DMS 273 (cell line): ENCODE measurements at regions not wholly inside any gene's neighbourhood (a gene's known extent, or its start where the extent isn't known, plus 50 kb on each side); places are given as distances from the start of the nearest gene placed in this dataset.

ENCODE experiments used
- DNase-seq: peaks from one replicate; lab custom pipeline; 2025; ENCODE audit not compliant: unreplicated experiment; lab: John Stamatoyannopoulos, UW

DNA sequence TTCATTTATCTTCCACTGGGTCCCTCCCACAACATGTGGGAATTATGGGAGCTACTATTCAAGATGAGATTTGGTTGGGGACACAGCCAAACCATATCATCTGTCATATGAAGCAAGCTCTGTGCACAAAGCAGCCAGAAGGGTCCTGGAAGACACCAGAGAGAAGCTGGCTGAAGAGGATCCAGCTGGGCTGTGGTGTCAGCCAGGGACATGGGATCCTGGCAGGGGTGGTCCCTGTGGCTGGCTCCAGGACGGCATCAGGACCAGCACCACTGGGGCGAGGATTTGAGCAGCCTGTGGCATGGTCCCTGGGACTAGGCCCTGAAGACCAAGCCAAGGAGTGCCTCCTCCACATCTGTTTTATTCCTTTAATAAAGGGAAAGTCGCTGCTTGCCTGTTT is 84.8 kb upstream of the HDAC4 start:
- DNase-seq, result no peak

- DNase-seq, result no peak
Observed at GRCh38 chr2:239484571-239485355, 83.9 kb upstream of the HDAC4 start.

DNA sequence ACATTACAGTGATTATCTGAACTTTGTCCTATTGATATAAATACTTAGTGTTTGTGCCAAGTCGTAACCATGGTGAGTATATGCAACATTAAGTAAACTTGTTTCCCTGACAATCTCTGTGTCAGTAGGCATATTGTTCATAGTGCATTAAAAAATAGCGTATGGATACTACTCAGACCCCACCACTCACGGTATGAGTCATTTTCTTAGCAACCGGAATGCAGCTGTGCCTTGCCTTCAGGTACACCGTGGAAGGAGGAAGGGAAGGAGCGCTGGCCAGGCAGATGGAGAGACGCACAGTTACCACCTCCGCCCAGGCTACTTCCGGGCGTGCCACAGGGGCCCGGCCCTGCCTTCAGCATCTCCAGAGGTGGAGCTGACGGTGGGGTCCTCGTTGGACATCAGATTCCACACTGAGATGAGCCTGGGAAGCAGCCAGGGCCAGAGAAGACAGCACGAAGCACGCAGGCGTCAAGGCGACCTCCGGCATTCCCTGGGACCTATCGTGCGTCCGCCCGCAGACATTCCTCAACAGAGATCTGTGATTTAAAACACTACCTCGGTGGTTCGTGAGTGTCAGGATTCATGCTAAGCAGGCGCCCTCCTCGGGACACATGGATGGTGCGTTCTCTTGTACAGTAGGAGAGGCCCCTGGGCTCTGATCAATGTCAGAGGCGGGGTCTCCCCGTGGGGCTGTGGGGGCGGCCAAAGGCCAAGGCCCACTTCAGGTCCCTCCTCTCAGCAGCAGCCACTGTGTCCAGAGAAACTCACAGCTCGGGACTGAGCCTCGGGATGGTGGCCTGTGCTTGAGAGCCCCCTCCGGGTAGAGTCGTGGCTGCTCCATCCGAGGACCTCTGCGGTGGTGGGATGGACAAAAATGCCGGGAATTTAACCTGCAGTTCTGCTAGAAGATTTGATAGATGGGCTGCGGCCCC is 82.2 kb upstream of the HDAC4 start:
- no peak for DNase-seq

DNA sequence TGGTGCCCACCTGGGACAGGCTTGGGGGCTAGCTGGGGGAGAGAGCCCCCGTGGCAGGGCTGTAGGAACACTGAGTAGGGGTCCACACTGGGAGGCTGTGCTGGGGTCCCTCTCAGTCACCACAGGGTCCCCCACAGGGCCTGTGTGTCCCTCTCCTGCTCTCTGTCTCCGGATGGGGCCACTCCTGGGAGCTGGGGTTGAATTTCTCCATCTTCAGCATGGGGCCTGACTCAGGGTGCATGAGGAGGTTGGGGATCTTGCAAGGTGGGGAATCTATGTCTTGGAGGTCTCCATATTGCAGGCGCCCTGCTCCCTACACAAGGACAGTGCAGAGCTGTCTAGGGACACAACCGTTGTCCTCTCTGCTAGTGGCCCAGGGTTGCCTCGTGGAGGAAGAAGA is 78.7 kb upstream of the HDAC4 start:
- DNase-seq, result no peak

GRCh38 chr2:239477591-239477990 is 76.8 kb upstream of the HDAC4 start:
- no peak for DNase-seq

- no peak for DNase-seq
Observed at GRCh38 chr2:239476757-239477585, 76.2 kb upstream of the HDAC4 start.

DNA sequence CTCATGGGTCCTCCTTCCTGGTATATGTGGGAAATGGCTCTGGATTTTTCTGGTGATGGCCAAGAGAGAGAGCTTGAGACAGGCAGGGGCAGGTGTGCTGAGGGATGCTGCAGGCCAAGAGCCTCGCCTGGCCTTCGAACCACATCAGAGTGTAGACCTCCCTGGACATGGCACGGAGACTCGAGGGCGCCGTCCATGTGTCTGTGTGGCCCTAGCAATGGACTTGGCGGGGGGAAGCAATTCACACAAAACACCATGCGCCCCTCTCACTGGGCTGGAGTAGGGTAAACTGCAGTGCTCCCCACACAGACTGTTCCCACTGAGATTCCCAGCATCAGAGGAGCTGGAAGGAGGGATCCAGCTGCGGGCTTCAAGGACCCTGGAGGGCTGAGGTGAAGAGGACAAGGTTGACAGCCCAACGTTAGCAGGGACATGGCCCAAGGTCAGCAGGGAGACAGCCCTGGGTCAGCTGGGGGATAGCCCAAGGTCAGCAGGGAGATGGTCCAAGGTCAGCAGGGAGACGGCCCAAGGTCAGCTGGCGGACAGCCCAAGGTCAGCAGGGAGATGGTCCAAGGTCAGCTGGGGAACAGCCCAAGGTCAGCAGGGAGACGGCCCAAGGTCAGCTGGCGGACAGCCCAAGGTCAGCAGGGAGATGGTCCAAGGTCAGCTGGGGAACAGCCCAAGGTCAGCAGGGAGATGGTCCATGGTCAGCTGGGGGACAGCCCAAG is 75.4 kb upstream of the HDAC4 start:
- no peak for DNase-seq

DNA sequence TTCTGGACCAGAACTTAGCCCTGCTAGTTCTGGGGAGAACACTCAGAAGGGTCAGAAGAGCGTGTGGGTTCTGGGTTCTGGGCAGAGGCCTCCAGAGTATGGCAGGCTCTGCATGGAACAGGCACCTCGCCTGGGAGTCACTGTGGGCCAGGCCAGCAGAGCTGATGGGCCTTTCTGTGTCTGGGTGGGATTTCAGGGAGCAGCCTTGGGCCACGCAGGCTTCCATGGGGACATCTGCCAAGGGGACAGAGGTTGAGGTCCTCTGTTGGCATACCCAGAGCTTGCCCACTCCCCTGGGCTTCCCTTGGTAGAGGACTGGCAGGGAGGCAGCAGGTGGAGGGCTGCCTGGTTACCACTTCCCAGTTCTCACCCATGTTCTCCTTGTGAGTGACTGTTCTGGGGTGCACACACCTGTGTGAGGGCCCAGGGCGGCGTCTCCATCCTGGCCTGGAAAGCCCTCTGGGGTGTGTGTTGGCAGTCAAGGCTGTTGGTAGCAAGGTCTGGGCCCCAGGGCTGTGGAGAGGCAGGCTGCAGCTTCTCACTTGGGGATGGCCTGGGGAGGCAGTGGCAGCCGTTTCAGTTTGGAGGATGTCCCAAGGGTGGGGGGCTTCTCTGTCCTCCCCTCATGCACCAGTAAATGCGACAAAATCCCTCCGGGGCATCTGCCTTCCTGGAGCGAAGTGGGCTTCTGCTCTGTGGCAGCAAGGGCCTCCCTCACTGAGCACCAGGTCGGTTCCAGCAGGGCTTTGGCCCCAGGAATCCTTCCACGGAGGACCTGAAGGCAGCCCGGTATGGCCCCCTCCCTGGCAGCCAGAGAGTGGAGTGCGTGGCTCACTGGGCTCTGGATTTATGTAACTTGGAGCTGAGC is 74.6 kb upstream of the HDAC4 start:
- no peak for DNase-seq

DNA sequence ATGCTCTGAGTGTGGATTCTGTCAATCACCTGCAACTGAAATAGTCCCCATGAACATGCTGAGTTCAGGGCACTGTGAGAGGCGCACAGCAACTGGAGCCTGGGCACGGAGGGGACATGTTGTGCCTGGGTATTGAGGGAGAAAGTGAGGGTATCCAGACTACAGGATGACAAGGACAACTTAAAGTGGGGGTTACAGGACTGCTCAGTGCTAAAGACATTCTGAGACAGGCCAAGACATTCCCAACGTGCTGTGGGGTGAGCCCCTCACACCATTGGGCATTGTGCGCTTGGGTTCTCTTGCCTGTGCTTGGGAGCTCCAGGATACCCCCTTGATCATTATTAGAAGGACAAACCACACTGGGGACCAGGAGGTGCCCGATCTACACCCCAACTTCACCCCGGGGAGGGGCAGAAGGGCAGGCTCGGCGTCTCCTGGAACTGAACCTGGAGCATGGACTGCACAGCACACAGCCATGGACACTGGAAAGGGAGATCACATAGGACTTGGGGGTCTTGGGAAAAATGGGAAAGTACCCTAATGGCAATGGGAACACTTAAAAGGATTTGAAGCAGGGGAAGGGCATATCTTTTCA is 72.5 kb upstream of the HDAC4 start:
- DNase-seq, result no peak

GRCh38 chr2:239472235-239472775 is 71.5 kb upstream of the HDAC4 start:
- DNase-seq, result peak; percentile 21

DNA sequence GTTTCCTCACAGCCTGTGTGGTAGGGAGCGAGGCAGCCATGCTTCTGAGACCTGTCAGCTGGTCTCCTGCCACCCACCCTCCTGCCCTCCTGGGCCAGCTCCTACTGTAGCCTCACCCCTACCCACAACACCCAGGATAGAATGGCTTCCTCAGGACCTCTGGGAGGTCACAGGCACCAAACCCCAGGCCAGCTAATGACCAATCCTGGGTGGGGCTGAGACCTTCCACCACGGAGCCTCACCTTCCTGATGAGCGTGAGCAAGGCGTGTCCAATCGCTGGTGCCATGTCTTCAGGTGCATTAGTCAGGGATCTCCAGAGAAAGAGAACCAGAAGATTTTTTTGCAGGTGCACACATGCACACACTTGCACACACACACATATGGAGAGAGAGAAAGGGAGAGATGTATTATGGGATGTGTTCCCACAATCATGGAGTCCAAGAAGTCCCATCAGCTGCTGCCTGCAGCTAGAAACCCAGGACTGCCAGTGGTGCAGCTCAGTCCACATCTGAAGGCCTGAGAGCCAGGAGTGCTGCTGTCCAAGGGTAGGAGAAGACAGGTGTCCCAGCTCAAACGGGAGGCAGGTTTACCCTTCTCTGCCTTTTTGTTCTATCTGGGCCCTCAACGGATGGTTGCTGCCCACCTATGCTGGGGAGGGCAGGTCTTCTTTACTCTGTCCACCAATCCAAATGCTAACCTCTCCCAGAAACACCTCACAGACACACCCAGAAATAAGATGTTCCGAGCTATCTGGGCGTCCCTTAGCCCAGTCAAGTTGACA is 70.4 kb upstream of the HDAC4 start:
- no peak for DNase-seq

GRCh38 chr2:239470151-239470900 is 69.5 kb upstream of the HDAC4 start:
- DNase-seq, result no peak

- DNase-seq, result no peak
Observed at GRCh38 chr2:239469106-239469960, 68.5 kb upstream of the HDAC4 start.

DNA sequence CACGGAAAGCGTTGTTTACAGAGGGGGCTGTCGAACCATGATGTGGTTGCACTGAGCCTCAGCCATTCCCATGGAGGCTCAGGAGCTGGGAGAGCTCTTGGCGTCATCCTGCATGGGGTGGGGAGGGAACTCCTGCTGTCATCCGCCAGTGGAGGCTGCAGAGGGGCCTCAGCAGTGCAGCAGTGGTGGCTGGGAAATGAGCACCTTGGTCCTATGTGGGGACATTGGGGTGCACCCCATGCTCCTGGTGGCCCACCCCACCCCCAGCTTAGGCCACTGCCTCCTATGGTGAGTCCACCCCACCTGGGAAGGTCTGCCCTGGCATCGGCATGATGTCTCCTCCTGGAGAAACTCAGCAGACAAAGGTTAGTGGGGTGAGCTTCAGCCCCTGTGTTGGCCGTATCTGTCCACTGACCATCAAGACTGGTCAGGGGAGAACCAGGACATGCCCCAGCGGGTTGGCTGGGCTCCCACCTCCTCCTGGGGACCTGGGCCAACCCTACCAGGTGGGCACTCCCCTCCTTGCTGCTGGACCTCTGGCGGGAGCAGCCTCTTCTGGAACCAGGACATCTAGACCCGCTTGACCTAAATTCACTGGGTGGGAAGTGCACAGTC is 67.8 kb upstream of the HDAC4 start:
- DNase-seq, result no peak

GRCh38 chr2:239467956-239468490 is 67.2 kb upstream of the HDAC4 start:
- no peak for DNase-seq
